ENCODE measurements at regions not wholly inside any gene's neighbourhood (a gene's known extent, or its start where the extent isn't known, plus 50 kb on each side); places are given as distances from the start of the nearest gene placed in this dataset.

GRCh38 chr2:200077210-200077650 lies 121.8 kb downstream of the MAIP1 start:
- TF ChIP-seq POLR2A (IDR thresholded peaks at IDR 0.05; ENCODE audit: low read length) (no peak), GATA1 (IDR thresholded peaks at IDR 0.05; ENCODE audit: low read depth, low read length) (no peak)

Measured in erythroblast (primary cell).